Stomach (tissue), 8 donors: ENCODE measurements at regions not wholly inside any gene's neighbourhood (a gene's known extent, or its start where the extent isn't known, plus 50 kb on each side); places are given as distances from the start of the nearest gene placed in this dataset.
A peak's percentile ranks its signal among the peaks of the same experiment; 100 is the strongest.

Source experiments
- DNase-seq, 2 donors: peaks; one replicate each; pipeline versions ENCODE4 v3.0.0 to v3.0.0-alpha.2; 2013 to 2019
- H3K27ac ChIP-seq, 5 donors: fragments of 200-600 bp in 4 of 5; sonication (generic) in 4 of 5; one replicate each; pipeline ENCODE4 v1.5.1; 2013 to 2019; ENCODE audit warnings: mild to moderate bottlenecking in 1 of 5, moderate library complexity in 1 of 5
- H3K27me3 ChIP-seq, 3 donors: fragments of 200-600 bp; sonication (generic); one replicate each; pipeline ENCODE4 v1.5.1; 2017 to 2019; ENCODE audit warnings: mixed run types in 1 of 3
- H3K36me3 ChIP-seq, 4 donors: fragments of 200-600 bp; sonication (generic); 1 replicate in 3 of 4; 2 replicates in 1 of 4; pipeline ENCODE4 v1.5.1; 2016 to 2019
- H3K4me1 ChIP-seq, 4 donors: fragments of 200-600 bp; sonication (generic); one replicate each; pipeline ENCODE4 v1.5.1; 2016 to 2019
- H3K4me3 ChIP-seq, 4 donors: fragments of 200-600 bp; sonication (generic) in 3 of 4; one replicate each; pipeline ENCODE4 v1.5.1; 2016 to 2019; ENCODE audit warnings: mild to moderate bottlenecking in 1 of 4
- H3K9me3 ChIP-seq, 4 donors: fragments of 200-600 bp; sonication (generic); one replicate each; pipeline ENCODE4 v1.5.1; 2016 to 2019
- EP300 ChIP-seq: sonication (generic); formaldehyde crosslinking; IDR thresholded peaks from one replicate; pipeline ENCODE4 v1.6.1; 2017; ENCODE audit warnings: antibody characterized with exemption
- POLR2A ChIP-seq, 4 donors: fragments of 450-650 bp; IDR thresholded peaks; one replicate each; pipeline ENCODE4 v1.6.1; 2016; ENCODE audit warnings: antibody characterized with exemption in 4 of 4, control low read depth in 2 of 4, mild to moderate bottlenecking in 1 of 4, moderate library complexity in 1 of 4
- POLR2AphosphoS5 ChIP-seq, 3 donors: sonication (generic); formaldehyde crosslinking; IDR thresholded peaks; one replicate each; pipeline ENCODE4 v1.6.1; 2016; ENCODE audit warnings: antibody characterized with exemption in 3 of 3
- WGBS, 5 donors: extraction: QIAGEN DNeasy Blood & Tissue Kit in 3 of 5; methylation state at CpG; one replicate each; pipeline versions ENCODE4 v1.1.5 to v1.1.7; 2013 to 2018; 5-methylcytosine and 5-hydroxymethylcytosine counted together
- intact Hi-C: fragments of 100-400 bp; cut with DNase I; formaldehyde crosslinking; loops from one replicate; pipeline ENCODE4 v1.15.1; 2023; ENCODE audit warnings: low total_unique reads
- TF ChIP-seq, protein P1 (sequence below), 7 experiments: fragments of 450-650 bp in 4 of 7; fragments of 200-600 bp in 3 of 7; sonication (generic) in 3 of 7; IDR thresholded peaks; one replicate each; pipeline ENCODE4 v1.5.1; 2016 to 2019; ENCODE audit warnings: antibody characterized with exemption in 7 of 7, control low read depth in 2 of 7, mild to moderate bottlenecking in 1 of 7
- donor health status: healthy with polysubstance abuse.
- donor health status: Bipolar disorder and iron deficiency.
- donor health status: healthy.

- Histone ChIP-seq H3K4me1 (no peaks in the 10 kb centered on the region), H3K9me3 (no peaks in the 10 kb centered on the region), H3K36me3 (no peaks in the 10 kb centered on the region), H3K27me3 (no peaks in the 10 kb centered on the region), H3K27ac (no peak overlapping the region), H3K4me3 (no peak overlapping the region)
- no peak for DNase-seq
- intact Hi-C loops, result no loop called here
- no peak for TF ChIP-seq POLR2AphosphoS5 (IDR thresholded peaks at IDR 0.05)
- WGBS, 5 donors, result 92 to 98% (median 97%) methylated on average over 2 of the region's 2 CpGs
Observed at GRCh38 chr13:34545461-34545860, 396.6 kb upstream of the NBEA start.

DNA sequence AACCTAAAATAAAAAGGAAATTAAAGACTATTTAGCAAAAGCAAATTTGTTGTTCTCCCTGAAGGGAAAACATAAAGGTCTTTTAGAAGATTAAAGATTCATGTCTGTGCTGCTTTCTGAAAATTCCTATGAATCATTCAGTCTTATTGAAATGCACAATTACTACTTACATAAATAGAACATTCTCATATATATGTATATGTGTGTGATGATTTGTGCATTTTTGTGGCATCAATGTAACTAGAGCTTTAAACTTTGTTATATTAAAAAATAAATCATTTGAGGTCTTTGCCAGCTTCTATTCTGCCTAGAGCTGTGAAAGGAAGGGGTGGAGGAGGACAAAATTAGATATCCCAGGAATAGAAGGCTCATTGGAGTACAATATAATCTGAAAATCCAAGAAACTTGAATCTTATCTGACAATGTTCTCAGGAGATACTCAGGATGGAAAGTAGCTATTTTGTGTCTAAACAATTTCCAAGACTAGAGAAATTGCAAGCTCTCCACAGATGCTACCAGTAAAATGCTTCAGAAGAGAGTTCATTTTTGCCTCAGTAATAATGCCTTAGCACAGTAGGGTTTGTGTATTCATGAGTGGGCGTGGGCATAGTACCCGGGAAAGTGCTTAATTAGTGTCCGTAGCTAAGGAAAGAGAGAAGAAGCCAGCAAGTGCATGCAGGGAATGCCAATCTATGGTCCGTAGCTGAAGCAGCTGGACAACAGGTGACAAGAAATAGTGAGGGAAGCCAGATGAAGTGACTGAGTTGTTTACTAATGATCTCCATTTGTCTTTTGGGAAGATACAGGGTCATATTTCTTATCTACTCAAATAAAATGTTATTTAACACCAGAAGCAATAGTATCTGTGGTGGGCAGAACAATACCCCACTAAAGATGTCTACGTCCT lies 395.5 kb upstream of the NBEA start:
- Histone ChIP-seq H3K36me3 (no peaks in the 10 kb centered on the region), H3K4me3 (no peak overlapping the region), H3K9me3 (no peaks in the 10 kb centered on the region), H3K27ac (no peak overlapping the region), H3K4me1 (no peaks in the 10 kb centered on the region), H3K27me3 (no peaks in the 10 kb centered on the region)
- DNase-seq, result no peak
- WGBS, 5 donors, result 66 to 86% (median 68%) methylated on average over 5 of the region's 5 CpGs
- intact Hi-C loops, result no loop called here
- TF ChIP-seq POLR2A (IDR thresholded peaks at IDR 0.05) (no peak), EP300 (no peak), POLR2AphosphoS5 (IDR thresholded peaks at IDR 0.05) (no peak)
- TF ChIP-seq, protein P1, sequence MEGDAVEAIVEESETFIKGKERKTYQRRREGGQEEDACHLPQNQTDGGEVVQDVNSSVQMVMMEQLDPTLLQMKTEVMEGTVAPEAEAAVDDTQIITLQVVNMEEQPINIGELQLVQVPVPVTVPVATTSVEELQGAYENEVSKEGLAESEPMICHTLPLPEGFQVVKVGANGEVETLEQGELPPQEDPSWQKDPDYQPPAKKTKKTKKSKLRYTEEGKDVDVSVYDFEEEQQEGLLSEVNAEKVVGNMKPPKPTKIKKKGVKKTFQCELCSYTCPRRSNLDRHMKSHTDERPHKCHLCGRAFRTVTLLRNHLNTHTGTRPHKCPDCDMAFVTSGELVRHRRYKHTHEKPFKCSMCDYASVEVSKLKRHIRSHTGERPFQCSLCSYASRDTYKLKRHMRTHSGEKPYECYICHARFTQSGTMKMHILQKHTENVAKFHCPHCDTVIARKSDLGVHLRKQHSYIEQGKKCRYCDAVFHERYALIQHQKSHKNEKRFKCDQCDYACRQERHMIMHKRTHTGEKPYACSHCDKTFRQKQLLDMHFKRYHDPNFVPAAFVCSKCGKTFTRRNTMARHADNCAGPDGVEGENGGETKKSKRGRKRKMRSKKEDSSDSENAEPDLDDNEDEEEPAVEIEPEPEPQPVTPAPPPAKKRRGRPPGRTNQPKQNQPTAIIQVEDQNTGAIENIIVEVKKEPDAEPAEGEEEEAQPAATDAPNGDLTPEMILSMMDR (IDR thresholded peaks at IDR 0.05), result no peak

GRCh38 chr13:34547929-34548328 lies 394.1 kb upstream of the NBEA start:
- Histone ChIP-seq H3K27ac (no peak overlapping the region), H3K4me1 (no peaks in the 10 kb centered on the region), H3K27me3 (no peaks in the 10 kb centered on the region), H3K9me3 (no peaks in the 10 kb centered on the region), H3K36me3 (no peaks in the 10 kb centered on the region), H3K4me3 (no peak overlapping the region)
- DNase-seq, result no peak
- intact Hi-C loops, result no loop called here
- no peak for TF ChIP-seq POLR2AphosphoS5 (IDR thresholded peaks at IDR 0.05)
- no peak for TF ChIP-seq POLR2A (IDR thresholded peaks at IDR 0.05)
- TF ChIP-seq, protein P1 (IDR thresholded peaks at IDR 0.05), result no peak
- TF ChIP-seq EP300, result no peak
- 80 to 94% (median 89%) methylated on average over 3 of the region's 3 CpGs for WGBS, 5 donors

GRCh38 chr13:34553376-34553775 lies 388.7 kb upstream of the NBEA start:
- Histone ChIP-seq H3K4me1 (no peaks in the 10 kb centered on the region), H3K27ac (no peak overlapping the region), H3K9me3 (no peaks in the 10 kb centered on the region), H3K4me3 (no peak overlapping the region), H3K36me3 (no peaks in the 10 kb centered on the region), H3K27me3 (no peaks in the 10 kb centered on the region)
- 72 to 90% (median 86%) methylated on average over 3 of the region's 3 CpGs for WGBS, 5 donors
- no peak for DNase-seq
- intact Hi-C loops, result no loop called here
- TF ChIP-seq, protein P1 (IDR thresholded peaks at IDR 0.05), result no peak
- TF ChIP-seq POLR2AphosphoS5 (IDR thresholded peaks at IDR 0.05) (no peak), EP300 (no peak), POLR2A (IDR thresholded peaks at IDR 0.05) (no peak)

GRCh38 chr13:34555988-34556387 lies 386.1 kb upstream of the NBEA start:
- Histone ChIP-seq H3K27ac (no peak overlapping the region), H3K36me3 (no peaks in the 10 kb centered on the region), H3K4me1 (no peaks in the 10 kb centered on the region), H3K9me3 (no peaks in the 10 kb centered on the region), H3K27me3 (no peaks in the 10 kb centered on the region), H3K4me3 (no peak overlapping the region)
- DNase-seq, result peak in 1 of 2 donors; percentile 42
- intact Hi-C loops, result no loop called here
- WGBS, 5 donors, result 35 to 50% (median 44%) methylated on average over 4 of the region's 4 CpGs
- TF ChIP-seq POLR2AphosphoS5 (IDR thresholded peaks at IDR 0.05), result no peak
- no peak for TF ChIP-seq EP300
- TF ChIP-seq, protein P1 (IDR thresholded peaks at IDR 0.05), result no peak
- no peak for TF ChIP-seq POLR2A (IDR thresholded peaks at IDR 0.05)
